Stimulated activated CD8-positive, alpha-beta memory T cell treated with anti-CD3 and anti-CD28 coated beads, Interleukin-2, amount 100 ng/mL, for 1 hour (primary cell): ENCODE measurements at regions not wholly inside any gene's neighbourhood (a gene's known extent, or its start where the extent isn't known, plus 50 kb on each side); places are given as distances from the start of the nearest gene placed in this dataset.
A peak's percentile ranks its signal among the peaks of the same experiment; 100 is the strongest.

Source experiments
- DNase-seq, 2 donors: peaks; one replicate each; pipeline ENCODE4 v3.0.0-alpha.2; 2020; ENCODE audit warnings: low read depth in 2 of 2

- DNase-seq, result no peak
These were observed 183.9 kb downstream of the ARRDC4 start for GRCh38 chr15:98144388-98144787.

GRCh38 chr15:98146031-98146820 is 185.7 kb downstream of the ARRDC4 start:
- no peak for DNase-seq

- no peak for DNase-seq
These were observed 186.9 kb downstream of the ARRDC4 start for GRCh38 chr15:98147415-98147814.

- no peak for DNase-seq
These were observed 189.6 kb downstream of the ARRDC4 start for GRCh38 chr15:98150084-98150483.

GRCh38 chr15:98150536-98150935 is 190.0 kb downstream of the ARRDC4 start:
- no peak for DNase-seq

- DNase-seq, result no peak
These were observed 190.6 kb downstream of the ARRDC4 start for GRCh38 chr15:98151096-98151495.

- DNase-seq, result no peak
These were observed 191.7 kb downstream of the ARRDC4 start for GRCh38 chr15:98152156-98152555.

GRCh38 chr15:98154863-98155262 is 194.4 kb downstream of the ARRDC4 start:
- no peak for DNase-seq

- DNase-seq, result no peak
These were observed 194.9 kb downstream of the ARRDC4 start for GRCh38 chr15:98155356-98155755.

- DNase-seq, result peak in 1 of 2 donors; percentile 5
These were observed 199.7 kb downstream of the ARRDC4 start for GRCh38 chr15:98160236-98160635.

GRCh38 chr15:98163319-98164045 is 203.0 kb downstream of the ARRDC4 start:
- DNase-seq, result no peak

- DNase-seq, result no peak
These were observed 204.1 kb downstream of the ARRDC4 start for GRCh38 chr15:98164571-98164970.

- DNase-seq, result no peak
These were observed 204.5 kb downstream of the ARRDC4 start for GRCh38 chr15:98164986-98165385.

GRCh38 chr15:98167722-98168268 is 207.3 kb downstream of the ARRDC4 start:
- DNase-seq, result no peak

- no peak for DNase-seq
These were observed 209.0 kb downstream of the ARRDC4 start for GRCh38 chr15:98169551-98169950.

GRCh38 chr15:98174286-98174685 is 213.8 kb downstream of the ARRDC4 start:
- no peak for DNase-seq

GRCh38 chr15:98174841-98175240 is 214.3 kb downstream of the ARRDC4 start:
- no peak for DNase-seq

- no peak for DNase-seq
These were observed 217.6 kb downstream of the ARRDC4 start for GRCh38 chr15:98177966-98178592.

- DNase-seq, result no peak
These were observed 218.4 kb downstream of the ARRDC4 start for GRCh38 chr15:98178861-98179260.

GRCh38 chr15:98187549-98187948 is 227.0 kb downstream of the ARRDC4 start:
- DNase-seq, result no peak

GRCh38 chr15:98190914-98191313 is 230.4 kb downstream of the ARRDC4 start:
- DNase-seq, result no peak

- no peak for DNase-seq
These were observed 235.3 kb downstream of the ARRDC4 start for GRCh38 chr15:98195796-98196195.
